COLO829 (cell line): ENCODE measurements at regions not wholly inside any gene's neighbourhood (a gene's known extent, or its start where the extent isn't known, plus 50 kb on each side); places are given as distances from the start of the nearest gene placed in this dataset.
"Not testable (repeated sequence)": the region's sequence is repeated elsewhere in the genome, so short reads cannot be mapped to it uniquely, and the experiment has no call there.

Source experiments
- DNase-seq: peaks from one replicate; pipeline ENCODE4 v3.0.0; 2012; ENCODE audit warnings: low spot score

GRCh38 chr4:118504927-118505326 lies 152.1 kb upstream of the PRSS12 start:
- not testable (repeated sequence) for DNase-seq

GRCh38 chr4:118505491-118505890 lies 152.7 kb upstream of the PRSS12 start:
- not testable (repeated sequence) for DNase-seq

GRCh38 chr4:118512870-118513269 lies 160.1 kb upstream of the PRSS12 start:
- DNase-seq: not testable (repeated sequence)

GRCh38 chr4:118514332-118514731 lies 161.5 kb upstream of the PRSS12 start:
- not testable (repeated sequence) for DNase-seq

- DNase-seq: not testable (repeated sequence)
Observed at GRCh38 chr4:118516107-118516506, 163.3 kb upstream of the PRSS12 start.

GRCh38 chr4:118530107-118530506 lies 155.1 kb upstream of the METTL14 start:
- not testable (repeated sequence) for DNase-seq

- not testable (repeated sequence) for DNase-seq
Observed at GRCh38 chr4:118531947-118532346, 153.2 kb upstream of the METTL14 start.

- DNase-seq: not testable (repeated sequence)
Observed at GRCh38 chr4:118535788-118536187, 149.4 kb upstream of the METTL14 start.

- peak; percentile 3 for DNase-seq
Observed at GRCh38 chr4:118539412-118540077, 145.6 kb upstream of the METTL14 start.

GRCh38 chr4:118556576-118556975 lies 128.6 kb upstream of the METTL14 start:
- DNase-seq: not testable (repeated sequence)

GRCh38 chr4:118557298-118557851 lies 127.8 kb upstream of the METTL14 start:
- DNase-seq: peak; percentile 64

GRCh38 chr4:118558188-118558587 lies 127.0 kb upstream of the METTL14 start:
- DNase-seq: not testable (repeated sequence)

GRCh38 chr4:118561559-118561958 lies 123.6 kb upstream of the METTL14 start:
- DNase-seq: not testable (repeated sequence)

GRCh38 chr4:118566003-118566513 lies 119.1 kb upstream of the METTL14 start:
- DNase-seq: not testable (repeated sequence)

GRCh38 chr4:118572991-118573390 lies 112.2 kb upstream of the METTL14 start:
- not testable (repeated sequence) for DNase-seq

- not testable (repeated sequence) for DNase-seq
Observed at GRCh38 chr4:118574251-118574913, 110.8 kb upstream of the METTL14 start.

- DNase-seq: not testable (repeated sequence)
Observed at GRCh38 chr4:118575057-118575456, 110.1 kb upstream of the METTL14 start.

- DNase-seq: not testable (repeated sequence)
Observed at GRCh38 chr4:118575726-118576125, 109.5 kb upstream of the METTL14 start.

- not testable (repeated sequence) for DNase-seq
Observed at GRCh38 chr4:118576709-118577219, 108.4 kb upstream of the METTL14 start.

- no peak for DNase-seq
Observed at GRCh38 chr4:118585015-118585414, 100.2 kb upstream of the METTL14 start.

GRCh38 chr4:118586357-118586790 lies 98.8 kb upstream of the METTL14 start:
- DNase-seq: no peak

GRCh38 chr4:118587116-118587831 lies 97.9 kb upstream of the METTL14 start:
- no peak for DNase-seq
